ENCODE measurements at regions not wholly inside any gene's neighbourhood (a gene's known extent, or its start where the extent isn't known, plus 50 kb on each side); places are given as distances from the start of the nearest gene placed in this dataset.
A peak's percentile ranks its signal among the peaks of the same experiment; 100 is the strongest.

GRCh38 chr2:176647325-176648165 is 378.3 kb downstream of the MTX2 start:
- H3K27me3 Mint-ChIP-seq = peaks cover 38 to 66% of the 10 kb centered on the region in 2 donors

GRCh38 chr2:176648700-176649297 is 379.6 kb downstream of the MTX2 start:
- H3K4me1 Mint-ChIP-seq (ENCODE audit: low read depth in 2 of 2) = peaks cover 3 to 16% of the 10 kb centered on the region in 2 donors
- H3K27me3 Mint-ChIP-seq = peaks cover 36 to 60% of the 10 kb centered on the region in 2 donors
- ATAC-seq (no peak), DNase-seq (ENCODE audit: low spot score) (no peak)
- no peak overlapping the region for H3K4me3 Mint-ChIP-seq
- H3K9me3 Mint-ChIP-seq = no peaks in the 10 kb centered on the region
- H3K36me3 Mint-ChIP-seq = no peaks in the 10 kb centered on the region
- H3K27ac Mint-ChIP-seq = no peak overlapping the region

More at GRCh38 chr2:176647325-176648165, 378.3 kb downstream of the MTX2 start:
- H3K9me3 Mint-ChIP-seq = no peaks in the 10 kb centered on the region
- no peaks in the 10 kb centered on the region for H3K36me3 Mint-ChIP-seq
- H3K4me3 Mint-ChIP-seq = no peak overlapping the region
- no peak overlapping the region for H3K27ac Mint-ChIP-seq
- DNase-seq (ENCODE audit: low spot score) (no peak), ATAC-seq (no peak)
- H3K4me1 Mint-ChIP-seq (ENCODE audit: low read depth in 2 of 2) = peaks cover 3 to 5% of the 10 kb centered on the region in 2 donors

GRCh38 chr2:176650104-176650837 is 381.0 kb downstream of the MTX2 start:
- no peaks in the 10 kb centered on the region for H3K9me3 Mint-ChIP-seq
- DNase-seq (ENCODE audit: low spot score) (no peak), ATAC-seq (no peak)
- H3K36me3 Mint-ChIP-seq = no peaks in the 10 kb centered on the region
- no peak overlapping the region for H3K27ac Mint-ChIP-seq
- peaks cover 3 to 22% of the 10 kb centered on the region in 2 donors for H3K4me1 Mint-ChIP-seq (ENCODE audit: low read depth in 2 of 2)
- H3K27me3 Mint-ChIP-seq = peaks cover 29 to 46% of the 10 kb centered on the region in 2 donors
- H3K4me3 Mint-ChIP-seq = no peak overlapping the region

- ATAC-seq (no peak), DNase-seq (ENCODE audit: low spot score) (no peak)
- H3K36me3 Mint-ChIP-seq = no peaks in the 10 kb centered on the region
- no peak overlapping the region for H3K27ac Mint-ChIP-seq
- peaks cover 34 to 51% of the 10 kb centered on the region in 2 donors for H3K27me3 Mint-ChIP-seq
- no peaks in the 10 kb centered on the region for H3K9me3 Mint-ChIP-seq
- no peak overlapping the region for H3K4me3 Mint-ChIP-seq
- peaks cover 3 to 22% of the 10 kb centered on the region in 2 donors for H3K4me1 Mint-ChIP-seq (ENCODE audit: low read depth in 2 of 2)
These were observed 381.8 kb downstream of the MTX2 start for GRCh38 chr2:176650838-176651555.

GRCh38 chr2:176652300-176653182 is 383.3 kb downstream of the MTX2 start:
- Mint-ChIP-seq H3K4me1 (ENCODE audit: low read depth in 2 of 2) (peaks cover 3 to 22% of the 10 kb centered on the region in 2 donors), H3K27ac (no peak overlapping the region), H3K36me3 (no peaks in the 10 kb centered on the region), H3K4me3 (no peak overlapping the region), H3K27me3 (peaks cover 35 to 52% of the 10 kb centered on the region in 2 donors), H3K9me3 (no peaks in the 10 kb centered on the region)
- DNase-seq (ENCODE audit: low spot score) = no peak
- peak in 1 of 2 donors; percentile 79 for ATAC-seq

GRCh38 chr2:176653479-176654443 is 384.5 kb downstream of the MTX2 start:
- DNase-seq (ENCODE audit: low spot score) (no peak), ATAC-seq (peak in 1 of 2 donors; percentile 59)
- peaks cover 3 to 22% of the 10 kb centered on the region in 2 donors for H3K4me1 Mint-ChIP-seq (ENCODE audit: low read depth in 2 of 2)
- H3K9me3 Mint-ChIP-seq = no peaks in the 10 kb centered on the region
- no peak overlapping the region for H3K4me3 Mint-ChIP-seq
- no peak overlapping the region for H3K27ac Mint-ChIP-seq
- H3K27me3 Mint-ChIP-seq = peaks cover 41 to 64% of the 10 kb centered on the region in 2 donors
- no peaks in the 10 kb centered on the region for H3K36me3 Mint-ChIP-seq

- Mint-ChIP-seq H3K9me3 (no peaks in the 10 kb centered on the region), H3K27me3 (peaks cover 40 to 65% of the 10 kb centered on the region in 2 donors), H3K36me3 (no peaks in the 10 kb centered on the region), H3K4me3 (no peak overlapping the region), H3K4me1 (ENCODE audit: low read depth in 2 of 2) (peaks cover 3 to 22% of the 10 kb centered on the region in 2 donors), H3K27ac (no peak overlapping the region)
- ATAC-seq (no peak), DNase-seq (ENCODE audit: low spot score) (no peak)
These were observed 387.0 kb downstream of the MTX2 start for GRCh38 chr2:176656038-176656775.

GRCh38 chr2:176656776-176657140 is 387.5 kb downstream of the MTX2 start:
- peaks cover 39 to 69% of the 10 kb centered on the region in 2 donors for H3K27me3 Mint-ChIP-seq
- H3K36me3 Mint-ChIP-seq = no peaks in the 10 kb centered on the region
- DNase-seq (ENCODE audit: low spot score) (no peak), ATAC-seq (no peak)
- peaks cover 3 to 22% of the 10 kb centered on the region in 2 donors for H3K4me1 Mint-ChIP-seq (ENCODE audit: low read depth in 2 of 2)
- no peak overlapping the region for H3K27ac Mint-ChIP-seq
- no peak overlapping the region for H3K4me3 Mint-ChIP-seq
- H3K9me3 Mint-ChIP-seq = no peaks in the 10 kb centered on the region

GRCh38 chr2:176657393-176657792 is 388.2 kb downstream of the MTX2 start:
- no peak overlapping the region for H3K27ac Mint-ChIP-seq
- DNase-seq (ENCODE audit: low spot score) = no peak
- peaks cover 1 to 18% of the 10 kb centered on the region in 2 donors for H3K4me1 Mint-ChIP-seq (ENCODE audit: low read depth in 2 of 2)
- no peaks in the 10 kb centered on the region for H3K36me3 Mint-ChIP-seq
- H3K27me3 Mint-ChIP-seq = peaks cover 39 to 64% of the 10 kb centered on the region in 2 donors
- H3K9me3 Mint-ChIP-seq = no peaks in the 10 kb centered on the region
- no peak overlapping the region for H3K4me3 Mint-ChIP-seq
- ATAC-seq = no peak

GRCh38 chr2:176658708-176659107 is 389.5 kb downstream of the MTX2 start:
- H3K4me3 Mint-ChIP-seq = no peak overlapping the region
- no peak for DNase-seq (ENCODE audit: low spot score)
- peaks cover 0 to 6% of the 10 kb centered on the region in 2 donors for H3K4me1 Mint-ChIP-seq (ENCODE audit: low read depth in 2 of 2)
- no peaks in the 10 kb centered on the region for H3K36me3 Mint-ChIP-seq
- H3K9me3 Mint-ChIP-seq = no peaks in the 10 kb centered on the region
- H3K27me3 Mint-ChIP-seq = peaks cover 43 to 61% of the 10 kb centered on the region in 2 donors
- ATAC-seq = no peak
- H3K27ac Mint-ChIP-seq = no peak overlapping the region

- H3K36me3 Mint-ChIP-seq = no peaks in the 10 kb centered on the region
- no peak overlapping the region for H3K27ac Mint-ChIP-seq
- ATAC-seq (no peak), DNase-seq (ENCODE audit: low spot score) (no peak)
- no peaks in the 10 kb centered on the region for H3K9me3 Mint-ChIP-seq
- H3K4me3 Mint-ChIP-seq = no peak overlapping the region
- peaks cover 34 to 36% of the 10 kb centered on the region in 2 donors for H3K27me3 Mint-ChIP-seq
- H3K4me1 Mint-ChIP-seq (ENCODE audit: low read depth in 2 of 2) = no peaks in the 10 kb centered on the region
These were observed 393.5 kb downstream of the MTX2 start for GRCh38 chr2:176662753-176663152.
